HG03457 (cell line): ENCODE measurements at regions not wholly inside any gene's neighbourhood (a gene's known extent, or its start where the extent isn't known, plus 50 kb on each side); places are given as distances from the start of the nearest gene placed in this dataset.
"Not testable (repeated sequence)": the region's sequence is repeated elsewhere in the genome, so short reads cannot be mapped to it uniquely, and the experiment has no call there.

Experiments
- ATAC-seq: cut with Tn5 transposase; IDR thresholded peaks from one replicate; pipeline ENCODE4 v1.9.1; 2021; ENCODE audit warnings: moderate number of reproducible peaks; ENCODE audit not compliant: unreplicated experiment

GRCh38 chr3:81375921-81376320 is 385.5 kb downstream of the GBE1 start:
- ATAC-seq: no peak

- no peak for ATAC-seq
Observed at GRCh38 chr3:81364411-81364810, 397.0 kb downstream of the GBE1 start.

- ATAC-seq: no peak
Observed at GRCh38 chr3:81363816-81364215, 397.6 kb downstream of the GBE1 start.

- ATAC-seq: no peak
Observed at GRCh38 chr3:81354119-81354518, 407.3 kb downstream of the GBE1 start.

GRCh38 chr3:81352867-81353266 is 408.6 kb downstream of the GBE1 start:
- ATAC-seq: no peak

- no peak for ATAC-seq
Observed at GRCh38 chr3:81349816-81350340, 411.6 kb downstream of the GBE1 start.

GRCh38 chr3:81339040-81339845 is 422.2 kb downstream of the GBE1 start:
- ATAC-seq: peak; percentile 87

GRCh38 chr3:81336470-81336869 is 425.0 kb downstream of the GBE1 start:
- ATAC-seq: no peak

GRCh38 chr3:81329835-81330234 is 431.6 kb downstream of the GBE1 start:
- not testable (repeated sequence) for ATAC-seq

GRCh38 chr3:81326245-81326644 is 435.2 kb downstream of the GBE1 start:
- ATAC-seq: no peak

- ATAC-seq: no peak
Observed at GRCh38 chr3:81320862-81321261, 440.6 kb downstream of the GBE1 start.

GRCh38 chr3:81315030-81315429 is 446.4 kb downstream of the GBE1 start:
- ATAC-seq: no peak

GRCh38 chr3:81311321-81311720 is 450.1 kb downstream of the GBE1 start:
- ATAC-seq: no peak

GRCh38 chr3:81308306-81308705 is 453.1 kb downstream of the GBE1 start:
- ATAC-seq: no peak

- no peak for ATAC-seq
Observed at GRCh38 chr3:81307221-81307620, 454.2 kb downstream of the GBE1 start.

GRCh38 chr3:81303321-81303720 is 458.1 kb downstream of the GBE1 start:
- no peak for ATAC-seq

- ATAC-seq: peak; percentile 75
Observed at GRCh38 chr3:81302045-81302444, 459.4 kb downstream of the GBE1 start.

GRCh38 chr3:81301230-81301629 is 460.2 kb downstream of the GBE1 start:
- ATAC-seq: no peak

- no peak for ATAC-seq
Observed at GRCh38 chr3:81300324-81300927, 461.0 kb downstream of the GBE1 start.

GRCh38 chr3:81299481-81299880 is 462.0 kb downstream of the GBE1 start:
- ATAC-seq: no peak

GRCh38 chr3:81295906-81296577 is 465.4 kb downstream of the GBE1 start:
- no peak for ATAC-seq

- no peak for ATAC-seq
Observed at GRCh38 chr3:81293156-81293555, 468.3 kb downstream of the GBE1 start.
